T-helper 2 cell treated with Interferon-gamma antibody and Interleukin-4, amounts not matched to agents 5 μg/mL and 100 μg/mL, for 36 hours (primary cell): ENCODE measurements at regions not wholly inside any gene's neighbourhood (a gene's known extent, or its start where the extent isn't known, plus 50 kb on each side); places are given as distances from the start of the nearest gene placed in this dataset.

Experiments used
- DNase-seq: peaks from one replicate; pipeline ENCODE4 v3.0.0; 2021; ENCODE audit warnings: low spot score
- H3K27ac Mint-ChIP-seq: one replicate; pipeline ENCODE4 v1.8.0; 2021; ENCODE audit warnings: mild to moderate bottlenecking, mixed read lengths
- H3K27me3 Mint-ChIP-seq: one replicate; pipeline ENCODE4 v1.8.0; 2021; ENCODE audit warnings: low read depth, mixed read lengths
- H3K36me3 Mint-ChIP-seq: one replicate; pipeline ENCODE4 v1.8.0; 2021; ENCODE audit warnings: low read depth, mixed read lengths
- H3K4me1 Mint-ChIP-seq: one replicate; pipeline ENCODE4 v1.8.0; 2021; ENCODE audit warnings: low read depth, mixed read lengths
- H3K4me3 Mint-ChIP-seq: one replicate; pipeline ENCODE4 v1.8.0; 2022; ENCODE audit warnings: mild to moderate bottlenecking, moderate library complexity, mixed read lengths
- H3K9me3 Mint-ChIP-seq: one replicate; pipeline ENCODE4 v1.8.0; 2021; ENCODE audit warnings: mixed read lengths

- Mint-ChIP-seq H3K9me3 (peaks cover 7% of the 10 kb centered on the region), H3K27ac (no peak overlapping the region), H3K36me3 (no peaks in the 10 kb centered on the region), H3K4me1 (no peaks in the 10 kb centered on the region), H3K4me3 (no peak overlapping the region), H3K27me3 (peaks cover 7% of the 10 kb centered on the region)
- no peak for DNase-seq
Observed at GRCh38 chr4:11529625-11530201, 101.0 kb upstream of the HS3ST1 start.

DNA sequence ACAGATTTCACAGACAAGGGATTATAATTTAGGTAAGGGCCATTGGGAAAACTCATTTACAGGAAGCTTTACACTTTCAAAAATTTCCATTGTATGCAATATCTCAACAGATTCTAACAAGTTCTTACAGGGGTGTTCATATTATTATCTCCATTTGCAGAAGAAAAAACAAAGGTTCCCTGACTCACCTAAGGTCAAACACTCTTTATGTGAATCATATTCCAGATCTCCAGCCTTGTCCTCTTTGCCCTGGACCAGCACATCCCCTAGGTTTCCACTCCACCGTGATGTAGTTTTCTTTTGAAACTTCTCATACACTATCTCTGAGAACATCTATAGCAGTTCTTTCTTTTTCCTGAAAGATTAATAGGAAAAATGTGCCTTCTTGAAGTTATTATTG is 96.4 kb upstream of the HS3ST1 start:
- no peak overlapping the region for H3K4me3 Mint-ChIP-seq
- peaks cover 9% of the 10 kb centered on the region for H3K27me3 Mint-ChIP-seq
- no peaks in the 10 kb centered on the region for H3K4me1 Mint-ChIP-seq
- no peak overlapping the region for H3K27ac Mint-ChIP-seq
- no peaks in the 10 kb centered on the region for H3K36me3 Mint-ChIP-seq
- no peaks in the 10 kb centered on the region for H3K9me3 Mint-ChIP-seq
- DNase-seq = no peak

DNA sequence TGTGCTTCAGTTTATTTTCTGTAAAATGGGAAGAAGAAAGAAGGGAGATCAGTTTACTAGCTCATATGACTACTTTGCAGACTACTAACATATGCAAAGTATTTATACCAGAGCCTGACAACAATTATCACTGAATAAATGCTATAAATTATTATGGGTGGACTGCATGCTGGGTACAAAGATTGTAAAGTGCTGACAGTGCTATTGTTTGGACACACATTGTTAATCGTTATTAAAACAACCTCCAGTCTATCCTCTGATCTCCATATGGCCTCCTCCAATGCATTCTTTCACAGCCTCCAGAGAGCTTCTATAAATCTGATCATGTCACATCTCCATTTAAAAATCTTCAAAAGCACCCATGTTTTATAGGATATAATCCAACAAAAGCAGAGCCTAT is 90.1 kb upstream of the HS3ST1 start:
- Mint-ChIP-seq H3K4me1 (peaks cover 3% of the 10 kb centered on the region), H3K27ac (no peak overlapping the region), H3K4me3 (no peak overlapping the region), H3K27me3 (peaks cover 3% of the 10 kb centered on the region), H3K36me3 (no peaks in the 10 kb centered on the region), H3K9me3 (no peaks in the 10 kb centered on the region)
- no peak for DNase-seq

- no peak for DNase-seq
- Mint-ChIP-seq H3K27me3 (peaks cover 7% of the 10 kb centered on the region), H3K4me3 (no peak overlapping the region), H3K9me3 (no peaks in the 10 kb centered on the region), H3K4me1 (peaks cover 14% of the 10 kb centered on the region), H3K27ac (no peak overlapping the region), H3K36me3 (no peaks in the 10 kb centered on the region)
Observed at GRCh38 chr4:11514779-11515419, 86.2 kb upstream of the HS3ST1 start.

DNA sequence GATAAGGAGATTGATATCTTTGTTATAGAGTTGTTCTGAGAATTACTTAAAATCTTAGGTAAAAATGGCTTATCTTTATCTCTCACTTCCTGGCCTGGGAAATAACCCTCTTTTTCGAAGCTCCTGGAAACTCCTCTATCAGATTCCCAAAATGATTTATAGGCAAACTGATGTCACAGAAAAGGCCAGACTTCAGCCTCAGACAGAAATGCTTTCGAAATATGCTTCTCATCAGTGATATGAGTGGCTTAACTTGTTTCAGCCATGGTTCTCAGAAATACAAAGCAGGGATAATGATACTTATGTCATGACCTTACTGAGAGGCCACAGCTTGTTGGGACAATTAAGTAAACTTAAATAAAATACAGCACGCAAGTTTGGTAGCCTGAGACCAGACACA is 85.3 kb upstream of the HS3ST1 start:
- peaks cover 7% of the 10 kb centered on the region for H3K27me3 Mint-ChIP-seq
- peaks cover 4% of the 10 kb centered on the region for H3K9me3 Mint-ChIP-seq
- H3K4me1 Mint-ChIP-seq = peaks cover 14% of the 10 kb centered on the region
- no peak overlapping the region for H3K27ac Mint-ChIP-seq
- no peaks in the 10 kb centered on the region for H3K36me3 Mint-ChIP-seq
- no peak overlapping the region for H3K4me3 Mint-ChIP-seq
- DNase-seq = no peak

DNA sequence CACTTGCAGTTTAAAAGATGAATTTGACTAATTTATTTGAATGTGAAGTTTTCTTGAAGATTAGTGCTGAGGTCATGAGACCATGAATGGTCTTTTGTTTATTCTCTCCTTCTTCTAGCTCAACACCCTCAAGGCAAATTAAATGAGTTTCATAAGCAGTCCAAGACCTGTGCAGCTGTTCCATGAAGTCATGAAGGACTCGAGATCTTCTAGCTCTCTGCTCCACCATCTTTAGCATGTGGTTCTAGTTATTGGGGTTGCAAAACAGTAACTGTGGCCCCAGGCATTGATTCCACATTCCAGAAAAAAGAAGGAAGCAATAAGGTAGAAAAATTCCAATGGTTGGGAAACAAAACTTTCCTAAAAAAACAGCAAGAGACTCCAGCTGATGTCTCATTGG is 84.2 kb upstream of the HS3ST1 start:
- Mint-ChIP-seq H3K36me3 (peaks cover 3% of the 10 kb centered on the region), H3K27ac (no peak overlapping the region), H3K4me3 (no peak overlapping the region), H3K27me3 (peaks cover 7% of the 10 kb centered on the region), H3K9me3 (peaks cover 4% of the 10 kb centered on the region), H3K4me1 (peaks cover 14% of the 10 kb centered on the region)
- no peak for DNase-seq

DNA sequence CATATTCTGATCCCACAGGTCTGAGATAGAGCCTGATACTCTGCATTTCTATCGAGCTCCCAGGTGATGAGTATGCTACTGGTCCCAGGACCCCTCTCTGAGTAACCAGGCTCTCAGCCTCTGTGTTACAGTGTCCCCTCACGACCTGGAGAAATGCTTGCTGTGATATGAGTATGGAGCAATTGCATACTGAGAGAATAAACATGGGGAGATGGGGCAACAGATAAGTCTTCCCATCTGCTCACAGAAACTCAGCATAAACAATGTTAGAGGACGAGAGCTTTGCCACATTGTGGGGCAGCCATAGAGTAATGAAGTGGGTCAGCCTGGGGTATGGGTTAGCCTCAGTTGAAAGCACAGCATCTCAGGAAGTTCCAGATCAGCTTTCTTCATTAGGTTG is 82.6 kb upstream of the HS3ST1 start:
- DNase-seq = no peak
- peaks cover 4% of the 10 kb centered on the region for H3K9me3 Mint-ChIP-seq
- peaks cover 7% of the 10 kb centered on the region for H3K27me3 Mint-ChIP-seq
- no peak overlapping the region for H3K4me3 Mint-ChIP-seq
- H3K4me1 Mint-ChIP-seq = peaks cover 17% of the 10 kb centered on the region
- H3K27ac Mint-ChIP-seq = no peak overlapping the region
- peaks cover 3% of the 10 kb centered on the region for H3K36me3 Mint-ChIP-seq

- H3K4me1 Mint-ChIP-seq = peaks cover 26% of the 10 kb centered on the region
Observed at GRCh38 chr4:11507920-11508319, 79.2 kb upstream of the HS3ST1 start.

DNA sequence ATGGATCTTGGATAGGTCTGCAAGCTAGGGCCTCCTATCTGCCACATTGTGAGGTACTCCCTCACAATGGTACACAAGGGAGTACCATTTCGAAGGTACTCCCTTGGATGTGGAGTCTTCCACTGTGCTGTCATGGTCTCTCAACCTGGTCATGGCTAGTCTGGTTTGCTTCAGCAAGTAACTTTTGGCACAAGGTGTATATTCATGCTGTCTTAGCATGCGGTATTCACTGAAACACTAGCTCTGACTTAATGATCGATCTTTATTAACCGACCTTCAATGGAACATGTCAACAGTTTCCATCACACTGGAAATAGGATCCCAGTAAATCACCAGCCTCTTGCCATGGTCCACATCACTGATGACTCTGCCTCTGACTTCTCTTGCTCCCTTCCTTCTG is 77.5 kb upstream of the HS3ST1 start:
- Mint-ChIP-seq H3K36me3 (peaks cover 3% of the 10 kb centered on the region), H3K4me3 (no peak overlapping the region), H3K27ac (no peak overlapping the region), H3K9me3 (peaks cover 14% of the 10 kb centered on the region), H3K27me3 (no peaks in the 10 kb centered on the region), H3K4me1 (peaks cover 21% of the 10 kb centered on the region)
- no peak for DNase-seq

More at GRCh38 chr4:11507920-11508319, 79.2 kb upstream of the HS3ST1 start:
- no peaks in the 10 kb centered on the region for H3K27me3 Mint-ChIP-seq
- no peak for DNase-seq
- no peak overlapping the region for H3K4me3 Mint-ChIP-seq
- H3K9me3 Mint-ChIP-seq = peaks cover 4% of the 10 kb centered on the region
- peaks cover 3% of the 10 kb centered on the region for H3K36me3 Mint-ChIP-seq
- H3K27ac Mint-ChIP-seq = no peak overlapping the region

GRCh38 chr4:11505221-11505971 is 76.7 kb upstream of the HS3ST1 start:
- Mint-ChIP-seq H3K4me1 (peaks cover 21% of the 10 kb centered on the region), H3K27ac (peak overlapping the region; percentile 64), H3K9me3 (peaks cover 15% of the 10 kb centered on the region), H3K36me3 (peaks cover 3% of the 10 kb centered on the region), H3K4me3 (peak overlapping the region; percentile 15), H3K27me3 (no peaks in the 10 kb centered on the region)
- peak; percentile 36 for DNase-seq

- Mint-ChIP-seq H3K4me3 (no peak overlapping the region), H3K36me3 (no peaks in the 10 kb centered on the region), H3K27ac (no peak overlapping the region), H3K4me1 (peaks cover 21% of the 10 kb centered on the region), H3K27me3 (no peaks in the 10 kb centered on the region), H3K9me3 (peaks cover 15% of the 10 kb centered on the region)
- DNase-seq = no peak
Observed at GRCh38 chr4:11503166-11503565, 74.5 kb upstream of the HS3ST1 start.

GRCh38 chr4:11497972-11498371 is 69.3 kb upstream of the HS3ST1 start:
- no peak overlapping the region for H3K4me3 Mint-ChIP-seq
- no peaks in the 10 kb centered on the region for H3K36me3 Mint-ChIP-seq
- DNase-seq = no peak
- no peak overlapping the region for H3K27ac Mint-ChIP-seq
- peaks cover 8% of the 10 kb centered on the region for H3K27me3 Mint-ChIP-seq
- H3K9me3 Mint-ChIP-seq = peaks cover 15% of the 10 kb centered on the region
- H3K4me1 Mint-ChIP-seq = peaks cover 15% of the 10 kb centered on the region

GRCh38 chr4:11497212-11497806 is 68.6 kb upstream of the HS3ST1 start:
- Mint-ChIP-seq H3K27me3 (peaks cover 8% of the 10 kb centered on the region), H3K9me3 (peaks cover 15% of the 10 kb centered on the region), H3K4me3 (no peak overlapping the region), H3K36me3 (no peaks in the 10 kb centered on the region), H3K27ac (peak overlapping the region; percentile 32), H3K4me1 (peaks cover 15% of the 10 kb centered on the region)
- DNase-seq = no peak

DNA sequence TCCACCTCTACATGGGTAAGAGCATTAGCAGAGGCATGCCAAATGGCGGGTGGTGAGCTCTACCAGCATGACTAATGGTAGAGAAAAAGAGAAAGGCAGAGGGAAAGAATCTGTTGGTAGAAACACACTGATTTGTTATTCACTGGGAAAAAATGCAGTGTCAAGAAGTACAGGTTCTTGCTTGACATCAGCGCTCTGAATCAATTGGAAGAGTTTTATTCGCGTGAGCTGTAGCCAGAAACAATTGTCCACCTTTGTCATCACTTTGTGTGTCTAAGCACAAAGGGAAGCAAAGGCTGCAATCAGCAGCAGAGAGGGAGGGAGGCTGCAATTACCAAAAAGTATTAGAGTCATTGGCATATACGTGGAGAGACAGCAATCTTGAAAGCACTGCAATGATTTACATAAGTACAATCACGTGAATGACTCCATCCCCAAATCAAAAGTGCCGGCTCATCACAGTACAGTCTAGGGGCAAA is 67.7 kb upstream of the HS3ST1 start:
- H3K4me3 Mint-ChIP-seq = no peak overlapping the region
- H3K9me3 Mint-ChIP-seq = peaks cover 7% of the 10 kb centered on the region
- peaks cover 15% of the 10 kb centered on the region for H3K4me1 Mint-ChIP-seq
- DNase-seq = no peak
- no peaks in the 10 kb centered on the region for H3K36me3 Mint-ChIP-seq
- peaks cover 10% of the 10 kb centered on the region for H3K27me3 Mint-ChIP-seq
- H3K27ac Mint-ChIP-seq = no peak overlapping the region
